CD14-positive monocyte (primary cell): ENCODE measurements at regions not wholly inside any gene's neighbourhood (a gene's known extent, or its start where the extent isn't known, plus 50 kb on each side); places are given as distances from the start of the nearest gene placed in this dataset.
"Not testable (repeated sequence)": the region's sequence is repeated elsewhere in the genome, so short reads cannot be mapped to it uniquely, and the experiment has no call there.

ENCODE experiments used
- DNase-seq, 3 donors: peaks; one replicate each; pipeline ENCODE4 v3.0.0-alpha.2; 2011 to 2022
- H2AFZ ChIP-seq: 2 replicates; pipeline ENCODE4 v1.6.0; 2012; ENCODE audit warnings: mild to moderate bottlenecking, low read depth, low read length, inconsistent platforms; ENCODE audit not compliant: insufficient read depth, poor library complexity, severe bottlenecking
- H3K27ac ChIP-seq, 2 donors: 1 replicate in 1 of 2; 2 replicates in 1 of 2; pipeline ENCODE4 v1.5.1; 2012 to 2013; ENCODE audit warnings: low read length in 2 of 2, control low read depth in 1 of 2, inconsistent platforms in 1 of 2, low read depth in 1 of 2, mild to moderate bottlenecking in 1 of 2
- H3K27me3 ChIP-seq, 2 donors: one replicate each; pipeline versions ENCODE4 v1.6.0 to v1.6.1; 2011 to 2013; ENCODE audit warnings: low read length in 2 of 2; ENCODE audit not compliant: control insufficient read depth in 2 of 2, insufficient read depth in 2 of 2
- H3K36me3 ChIP-seq, 2 donors: replicated peaks in 1 of 2; 1 replicate in 1 of 2; 2 replicates in 1 of 2; pipeline versions ENCODE4 v1.5.1 to v1.6.1; 2012 to 2013; ENCODE audit warnings: low read length in 2 of 2, control low read depth in 1 of 2, inconsistent platforms in 1 of 2, mild to moderate bottlenecking in 1 of 2; ENCODE audit not compliant: insufficient read depth in 2 of 2, control insufficient read depth in 1 of 2
- H3K4me1 ChIP-seq, 2 donors: 1 replicate in 1 of 2; 2 replicates in 1 of 2; pipeline versions ENCODE4 v1.5.1 to v1.6.1; 2012 to 2013; ENCODE audit warnings: low read length in 2 of 2, control low read depth in 1 of 2, inconsistent platforms in 1 of 2, mild to moderate bottlenecking in 1 of 2, moderate library complexity in 1 of 2; ENCODE audit not compliant: insufficient read depth in 2 of 2, control insufficient read depth in 1 of 2
- H3K4me2 ChIP-seq: replicated peaks from 2 replicates; pipeline ENCODE3; 2012; ENCODE audit warnings: low read length, moderate library complexity, mild to moderate bottlenecking; ENCODE audit not compliant: poor library complexity, severe bottlenecking; ENCODE audit errors: extremely low read depth
- H3K4me3 ChIP-seq, 3 experiments: fragments of 200-600 bp in 1 of 3; sonication (generic) in 1 of 3; replicated peaks in 1 of 3; 1 replicate in 2 of 3; 2 replicates in 1 of 3; pipeline ENCODE4 v1.5.1; 2011 to 2013; ENCODE audit warnings: low read length in 3 of 3, mild to moderate bottlenecking in 3 of 3, control low read depth in 2 of 3, low read depth in 2 of 3, inconsistent platforms in 1 of 3, moderate library complexity in 1 of 3
- H3K79me2 ChIP-seq: 2 replicates; pipeline ENCODE4 v1.6.0; 2012; ENCODE audit warnings: mild to moderate bottlenecking, control low read depth, inconsistent platforms, low read length, moderate library complexity; ENCODE audit not compliant: insufficient read depth
- H3K9ac ChIP-seq: 2 replicates; pipeline ENCODE4 v1.6.0; 2017; ENCODE audit warnings: low read length, mild to moderate bottlenecking; ENCODE audit not compliant: insufficient read depth, poor library complexity, severe bottlenecking
- H3K9me3 ChIP-seq, 2 donors: replicated peaks in 1 of 2; 1 replicate in 1 of 2; 2 replicates in 1 of 2; pipeline versions ENCODE4 v1.5.1 to v1.6.1; 2012 to 2013; ENCODE audit warnings: low read length in 2 of 2, control low read depth in 1 of 2; ENCODE audit not compliant: control insufficient read depth in 1 of 2, insufficient read depth in 1 of 2
- H4K20me1 ChIP-seq: 2 replicates; pipeline ENCODE4 v1.6.0; 2012; ENCODE audit warnings: mild to moderate bottlenecking, low read length, control low read depth, moderate library complexity; ENCODE audit not compliant: insufficient read depth
- H3K27ac Mint-ChIP-seq, 7 donors: one replicate each; pipeline ENCODE4 v1.8.0; 2020; ENCODE audit warnings: mild to moderate bottlenecking in 7 of 7, mixed read lengths in 7 of 7, moderate library complexity in 6 of 7, inconsistent platforms in 2 of 7
- H3K27me3 Mint-ChIP-seq, 3 donors: one replicate each; pipeline ENCODE4 v1.8.0; 2021 to 2022; ENCODE audit warnings: low read depth in 3 of 3, mild to moderate bottlenecking in 3 of 3, mixed read lengths in 3 of 3, moderate library complexity in 3 of 3, inconsistent platforms in 1 of 3
- H3K36me3 Mint-ChIP-seq, 2 donors: one replicate each; pipeline ENCODE4 v1.8.0; 2020; ENCODE audit warnings: mixed read lengths in 2 of 2, inconsistent platforms in 1 of 2, mild to moderate bottlenecking in 1 of 2
- H3K4me1 Mint-ChIP-seq: one replicate; pipeline ENCODE4 v1.8.0; 2020; ENCODE audit warnings: mild to moderate bottlenecking, mixed read lengths
- H3K4me3 Mint-ChIP-seq, 2 donors: one replicate each; pipeline ENCODE4 v1.8.0; 2020; ENCODE audit warnings: mild to moderate bottlenecking in 2 of 2, mixed read lengths in 2 of 2, moderate library complexity in 1 of 2
- H3K9me3 Mint-ChIP-seq, 7 donors: one replicate each; pipeline ENCODE4 v1.8.0; 2020 to 2022; ENCODE audit warnings: mixed read lengths in 7 of 7, mild to moderate bottlenecking in 6 of 7, moderate library complexity in 6 of 7, inconsistent platforms in 2 of 7
- WGBS: methylation state at CpG from one replicate; pipeline ENCODE4 v1.1.5; 2013; ENCODE audit warnings: missing lambda C conversion rate; ENCODE audit not compliant: insufficient coverage; 5-methylcytosine and 5-hydroxymethylcytosine counted together
- intact Hi-C, 2 donors: fragments of 100-400 bp; cut with micrococcal nuclease; formaldehyde crosslinking; loops; one replicate each; pipeline versions ENCODE4 v1.15.0 to v1.15.1; 2023
- TF ChIP-seq, protein P1 (sequence below): fragments of 200-600 bp; IDR thresholded peaks from one replicate; pipeline ENCODE4 v1.8.0; 2022; ENCODE audit warnings: antibody characterized with exemption, mild to moderate bottlenecking

DNA sequence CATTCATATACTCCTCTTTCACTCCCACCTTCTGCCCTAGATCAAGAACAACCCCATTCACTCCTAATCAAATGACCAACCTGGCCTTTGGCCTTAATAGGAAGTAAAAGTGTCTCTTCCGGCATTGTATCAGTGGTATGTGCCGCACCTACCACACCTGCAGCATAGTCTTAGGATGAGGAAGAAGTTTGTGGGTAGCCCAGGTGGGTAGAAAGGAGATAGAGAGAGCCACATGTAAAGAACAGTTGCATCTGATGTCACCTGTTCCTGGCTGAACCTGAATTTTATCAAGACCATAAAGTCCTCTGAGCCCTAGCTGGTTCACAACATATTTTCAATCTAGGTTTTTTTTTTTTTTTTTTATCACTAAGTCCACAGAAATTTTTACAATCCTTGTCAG is 55.5 kb upstream of the PTPN12 start:
- TF ChIP-seq, protein P1, sequence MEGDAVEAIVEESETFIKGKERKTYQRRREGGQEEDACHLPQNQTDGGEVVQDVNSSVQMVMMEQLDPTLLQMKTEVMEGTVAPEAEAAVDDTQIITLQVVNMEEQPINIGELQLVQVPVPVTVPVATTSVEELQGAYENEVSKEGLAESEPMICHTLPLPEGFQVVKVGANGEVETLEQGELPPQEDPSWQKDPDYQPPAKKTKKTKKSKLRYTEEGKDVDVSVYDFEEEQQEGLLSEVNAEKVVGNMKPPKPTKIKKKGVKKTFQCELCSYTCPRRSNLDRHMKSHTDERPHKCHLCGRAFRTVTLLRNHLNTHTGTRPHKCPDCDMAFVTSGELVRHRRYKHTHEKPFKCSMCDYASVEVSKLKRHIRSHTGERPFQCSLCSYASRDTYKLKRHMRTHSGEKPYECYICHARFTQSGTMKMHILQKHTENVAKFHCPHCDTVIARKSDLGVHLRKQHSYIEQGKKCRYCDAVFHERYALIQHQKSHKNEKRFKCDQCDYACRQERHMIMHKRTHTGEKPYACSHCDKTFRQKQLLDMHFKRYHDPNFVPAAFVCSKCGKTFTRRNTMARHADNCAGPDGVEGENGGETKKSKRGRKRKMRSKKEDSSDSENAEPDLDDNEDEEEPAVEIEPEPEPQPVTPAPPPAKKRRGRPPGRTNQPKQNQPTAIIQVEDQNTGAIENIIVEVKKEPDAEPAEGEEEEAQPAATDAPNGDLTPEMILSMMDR, result no peak
- intact Hi-C loops, result no loop called here
- H3K36me3 Mint-ChIP-seq, result no peaks in the 10 kb centered on the region
- WGBS, result no CpG with 5 or more reads among the region's 2 CpGs
- no peak for DNase-seq
- Histone ChIP-seq H3K9ac (no peak overlapping the region), H3K4me2 (no peak overlapping the region), H3K9me3 (peaks cover 0 to 3% of the 10 kb centered on the region in 2 donors), H2AFZ (no peak overlapping the region), H3K27me3 (no peaks in the 10 kb centered on the region), H3K4me3 (no peak overlapping the region), H3K27ac (peak overlapping the region in 1 of 2 donors; percentile 68), H3K79me2 (no peaks in the 10 kb centered on the region), H4K20me1 (no peaks in the 10 kb centered on the region), H3K36me3 (no peaks in the 10 kb centered on the region), H3K4me1 (peaks cover 31 to 32% of the 10 kb centered on the region in 2 donors)
- H3K4me3 Mint-ChIP-seq, result no peak overlapping the region
- peaks cover 21% of the 10 kb centered on the region for H3K4me1 Mint-ChIP-seq
- no peaks in the 10 kb centered on the region for H3K27me3 Mint-ChIP-seq
- peak overlapping the region; percentile 71 to 95 (median 90) for H3K27ac Mint-ChIP-seq
- H3K9me3 Mint-ChIP-seq, result peaks cover 0 to 6% (median 0%) of the 10 kb centered on the region in 7 donors

DNA sequence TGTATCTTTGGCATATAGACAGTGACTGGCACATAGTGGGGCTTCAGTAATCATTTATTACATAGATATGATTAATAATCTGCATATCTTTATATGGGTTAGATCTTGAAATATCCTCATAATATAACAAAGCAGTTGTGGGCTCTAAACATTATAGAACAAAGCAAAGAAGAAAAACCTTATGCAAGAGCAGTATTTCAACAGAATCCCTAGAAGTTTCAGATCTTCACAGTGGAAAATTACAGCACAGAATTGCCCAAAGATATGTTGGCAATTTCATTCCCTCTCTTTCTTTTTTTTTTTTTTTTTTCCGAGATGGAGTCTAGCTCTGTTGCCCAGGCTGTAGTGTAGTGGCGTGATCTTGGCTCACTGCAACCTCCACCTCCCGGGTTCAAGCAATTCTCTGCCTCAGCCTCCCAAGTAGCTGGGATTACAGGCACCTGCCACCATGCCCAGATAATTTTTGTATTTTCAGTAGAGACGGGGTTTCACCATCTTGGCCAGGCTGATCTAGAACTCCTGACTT is 56.9 kb upstream of the PTPN12 start:
- 100% methylated on average over 2 of the region's 4 CpGs for WGBS
- H3K27ac ChIP-seq, result peak overlapping the region in 1 of 2 donors; percentile 66
- H3K79me2 ChIP-seq, result not testable (repeated sequence)

More for the DNA sequence above, 56.9 kb upstream of the PTPN12 start:
- peaks cover 24% of the 10 kb centered on the region for H3K4me1 Mint-ChIP-seq
- H3K9me3 ChIP-seq, H3K9me3 Mint-ChIP-seq, intact Hi-C loops, H3K9ac ChIP-seq, H2AFZ ChIP-seq, H4K20me1 ChIP-seq, H3K4me3 Mint-ChIP-seq, H3K27me3 Mint-ChIP-seq, H3K27me3 ChIP-seq, H3K36me3 Mint-ChIP-seq, H3K4me3 ChIP-seq, H3K36me3 ChIP-seq: not testable (repeated sequence)
- H3K4me1 ChIP-seq, result peaks cover 35% of the 10 kb centered on the region in 2 donors
- H3K27ac Mint-ChIP-seq, result peak overlapping the region; percentile 34 to 94 (median 91)
- DNase-seq, result peak in 2 of 3 donors; percentile 35 to 81
- H3K4me2 ChIP-seq, result peak overlapping the region; percentile 26
